DND-41 (cell line): ENCODE measurements at regions not wholly inside any gene's neighbourhood (a gene's known extent, or its start where the extent isn't known, plus 50 kb on each side); places are given as distances from the start of the nearest gene placed in this dataset.

Experiments used
- ATAC-seq: fragments of 200-7000 bp; cut with Tn5 transposase; 3 replicates; pipeline ENCODE4 v1.9.1; 2021; ENCODE audit warnings: low read depth; ENCODE audit not compliant: insufficient read depth
- DNase-seq: peaks from one replicate; pipeline ENCODE4 v3.0.0-alpha.2; 2020
- H2AFZ ChIP-seq: 2 replicates; pipeline ENCODE4 v1.6.0; 2012; ENCODE audit warnings: low read depth, low read length
- H3K27ac ChIP-seq: 2 replicates; pipeline ENCODE4 v1.5.1; 2012; ENCODE audit warnings: low read length, inconsistent platforms
- H3K27me3 ChIP-seq: fragments of 200-600 bp; sonication (generic); 2 replicates; pipeline ENCODE4 v1.6.0; 2012; ENCODE audit warnings: low read length, mild to moderate bottlenecking, inconsistent platforms; ENCODE audit not compliant: insufficient read depth, poor library complexity
- H3K36me3 ChIP-seq: 2 replicates; pipeline ENCODE4 v1.5.1; 2012; ENCODE audit warnings: low read length, inconsistent platforms; ENCODE audit not compliant: insufficient read depth
- H3K4me1 ChIP-seq: 2 replicates; pipeline ENCODE4 v1.5.1; 2012; ENCODE audit warnings: mild to moderate bottlenecking, low read length; ENCODE audit not compliant: insufficient read depth
- H3K4me2 ChIP-seq: 2 replicates; pipeline ENCODE4 v1.6.0; 2012; ENCODE audit warnings: mild to moderate bottlenecking, moderate library complexity, low read length, inconsistent platforms; ENCODE audit not compliant: insufficient read depth
- H3K4me3 ChIP-seq, 2 experiments: fragments of 200-600 bp in 1 of 2; shearing (Covaris generic) in 1 of 2; 2 replicates each; pipeline ENCODE4 v1.5.1; 2012 to 2016; ENCODE audit warnings: inconsistent platforms in 2 of 2, low read length in 2 of 2, mild to moderate bottlenecking in 2 of 2, low read depth in 1 of 2, moderate library complexity in 1 of 2
- H3K79me2 ChIP-seq: 2 replicates; pipeline ENCODE4 v1.6.0; 2012; ENCODE audit warnings: low read length, inconsistent platforms; ENCODE audit not compliant: insufficient read depth
- H3K9ac ChIP-seq: 2 replicates; pipeline ENCODE4 v1.6.0; 2012; ENCODE audit warnings: low read depth, mild to moderate bottlenecking, inconsistent platforms, low read length, moderate library complexity
- H3K9me3 ChIP-seq: 2 replicates; pipeline ENCODE4 v1.5.1; 2012; ENCODE audit warnings: low read length, moderate library complexity, mild to moderate bottlenecking, inconsistent platforms; ENCODE audit not compliant: insufficient read depth, severe bottlenecking
- H4K20me1 ChIP-seq: 2 replicates; pipeline ENCODE4 v1.6.0; 2012; ENCODE audit warnings: low read length; ENCODE audit not compliant: insufficient read depth
- CTCF ChIP-seq: IDR thresholded peaks from 2 replicates; pipeline ENCODE4 v1.5.1; 2012; ENCODE audit warnings: borderline replicate concordance, low read length, moderate library complexity, mild to moderate bottlenecking; ENCODE audit not compliant: poor library complexity, severe bottlenecking; ENCODE audit errors: extremely low read depth
- EZH2 ChIP-seq: IDR thresholded peaks from 3 replicates; pipeline ENCODE4 v1.6.1; 2012; ENCODE audit warnings: borderline replicate concordance, low read depth, mild to moderate bottlenecking, moderate library complexity, low read length, inconsistent platforms; ENCODE audit not compliant: severe bottlenecking

GRCh38 chr9:135275571-135276289, 188.3 kb downstream of the OLFM1 start:
- no peaks in the 10 kb centered on the region for H3K79me2 ChIP-seq
- no peaks in the 10 kb centered on the region for H3K27me3 ChIP-seq
- H3K4me2 ChIP-seq = no peak overlapping the region
- H3K9me3 ChIP-seq = no peaks in the 10 kb centered on the region
- no peak for ATAC-seq
- no peaks in the 10 kb centered on the region for H4K20me1 ChIP-seq
- no peak overlapping the region for H3K27ac ChIP-seq
- TF ChIP-seq CTCF = no peak
- TF ChIP-seq EZH2 = no peak
- no peak for DNase-seq
- H3K4me3 ChIP-seq = no peak overlapping the region
- H3K9ac ChIP-seq = no peak overlapping the region
- H3K36me3 ChIP-seq = no peaks in the 10 kb centered on the region
- H2AFZ ChIP-seq = no peak overlapping the region
- H3K4me1 ChIP-seq = no peaks in the 10 kb centered on the region

GRCh38 chr9:135277219-135278201, 190.0 kb downstream of the OLFM1 start:
- Histone ChIP-seq H3K4me3 (no peak overlapping the region), H3K4me1 (no peaks in the 10 kb centered on the region), H3K9me3 (no peaks in the 10 kb centered on the region), H3K9ac (no peak overlapping the region), H3K36me3 (no peaks in the 10 kb centered on the region), H3K27me3 (no peaks in the 10 kb centered on the region), H2AFZ (no peak overlapping the region), H3K4me2 (no peak overlapping the region), H3K27ac (no peak overlapping the region), H3K79me2 (no peaks in the 10 kb centered on the region), H4K20me1 (no peaks in the 10 kb centered on the region)
- no peak for TF ChIP-seq EZH2
- TF ChIP-seq CTCF = no peak
- no peak for DNase-seq
- no peak for ATAC-seq

- Histone ChIP-seq H3K4me1 (no peaks in the 10 kb centered on the region), H3K4me2 (no peak overlapping the region), H3K79me2 (no peaks in the 10 kb centered on the region), H2AFZ (no peak overlapping the region), H3K9me3 (no peaks in the 10 kb centered on the region), H3K9ac (no peak overlapping the region), H4K20me1 (no peaks in the 10 kb centered on the region), H3K4me3 (no peak overlapping the region), H3K36me3 (no peaks in the 10 kb centered on the region), H3K27me3 (no peaks in the 10 kb centered on the region), H3K27ac (no peak overlapping the region)
- DNase-seq (no peak), ATAC-seq (no peak)
- TF ChIP-seq CTCF = no peak
- TF ChIP-seq EZH2 = no peak
Measured at GRCh38 chr9:135278586-135278985, 191.1 kb downstream of the OLFM1 start.
